Panc1 (cell line): ENCODE measurements at regions not wholly inside any gene's neighbourhood (a gene's known extent, or its start where the extent isn't known, plus 50 kb on each side); places are given as distances from the start of the nearest gene placed in this dataset.

ENCODE experiments used
- ATAC-seq: fragments of 200-7000 bp; cut with Tn5 transposase; 2 replicates; pipeline ENCODE4 v1.9.1; 2020; ENCODE audit warnings: mild to moderate bottlenecking, moderate library complexity
- BruUV-seq: library from RNA; stranded (reverse); fragments of 400-500 nt; replicated peaks from 2 replicates; lab custom pipeline; 2021; lab: Mats Ljungman, UMichigan
- CTCF ChIA-PET: fragments of 300-600 bp; sonication (Branson Sonifier 250); formaldehyde crosslinking; loops from one replicate; lab custom pipeline; 2022; ENCODE audit warnings: antibody characterized with exemption; lab: Charles Lee
- POLR2A ChIA-PET: fragments of 300-600 bp; sonication (Branson Sonifier 250); formaldehyde crosslinking; loops from one replicate; lab custom pipeline; 2022; ENCODE audit warnings: antibody characterized with exemption; lab: Charles Lee
- DNase-seq: peaks from one replicate; pipeline ENCODE4 v3.0.0-alpha.2; 2010; ENCODE audit warnings: low read depth, low spot score
- H3K27ac ChIP-seq: 2 replicates; pipeline ENCODE4 v1.5.1; 2011; ENCODE audit warnings: mild to moderate bottlenecking, low read length, inconsistent platforms
- H3K27me3 ChIP-seq: fragments of 200-500 bp; sonication (Bioruptor generic); 2 replicates; pipeline ENCODE4 v1.6.0; 2014; ENCODE audit warnings: low read length, inconsistent platforms; ENCODE audit not compliant: control insufficient read depth, insufficient read depth
- H3K36me3 ChIP-seq: fragments of 200-500 bp; sonication (Bioruptor generic); 2 replicates; pipeline ENCODE4 v1.5.1; 2014; ENCODE audit warnings: inconsistent platforms, mild to moderate bottlenecking, low read length, moderate library complexity; ENCODE audit not compliant: control insufficient read depth, insufficient read depth
- H3K4me1 ChIP-seq: 2 replicates; pipeline ENCODE4 v1.5.1; 2011; ENCODE audit warnings: inconsistent platforms, mild to moderate bottlenecking, low read length, moderate library complexity; ENCODE audit not compliant: control insufficient read depth, insufficient read depth
- H3K4me3 ChIP-seq, 2 experiments: 2 replicates each; pipeline ENCODE4 v1.5.1; 2011 to 2012; ENCODE audit warnings: low read depth in 2 of 2, low read length in 2 of 2, mild to moderate bottlenecking in 2 of 2, inconsistent platforms in 1 of 2, moderate library complexity in 1 of 2
- H3K9me3 ChIP-seq: fragments of 200-500 bp; sonication (Bioruptor generic); 2 replicates; pipeline ENCODE4 v1.5.1; 2014; ENCODE audit warnings: low read depth, mild to moderate bottlenecking, inconsistent platforms, low read length, moderate library complexity; ENCODE audit not compliant: control insufficient read depth, insufficient read depth
- CTCF ChIP-seq: fragments of 450-650 bp; IDR thresholded peaks from 2 replicates; pipeline ENCODE4 v1.5.1; 2017; ENCODE audit warnings: mild to moderate bottlenecking
- POLR2AphosphoS5 ChIP-seq: IDR thresholded peaks from 2 replicates; pipeline ENCODE4 v1.6.1; 2012; ENCODE audit warnings: mild to moderate bottlenecking, low read depth, low read length, moderate library complexity
- REST ChIP-seq, 2 experiments: IDR thresholded peaks; 2 replicates each; pipeline ENCODE4 v1.6.1; 2011 to 2012; ENCODE audit warnings: low read depth in 2 of 2, control low read depth in 1 of 2, low read length in 1 of 2, mild to moderate bottlenecking in 1 of 2, moderate library complexity in 1 of 2; ENCODE audit not compliant: insufficient read depth in 1 of 2
- SIN3A ChIP-seq: IDR thresholded peaks from 2 replicates; pipeline ENCODE4 v1.6.1; 2012; ENCODE audit warnings: low read depth, mild to moderate bottlenecking, low read length, moderate library complexity, borderline replicate concordance; ENCODE audit not compliant: insufficient read depth
- TCF7L2 ChIP-seq: IDR thresholded peaks from 2 replicates; pipeline ENCODE4 v1.6.1; 2011; ENCODE audit warnings: mild to moderate bottlenecking, low read depth, low read length, inconsistent platforms
- in situ Hi-C: cut with HindIII; loops from 2 replicates; pipeline ENCODE4 v1.10.0; 2016; ENCODE audit warnings: low sequenced_read_pairs, low pct_unique_long_range_greater_than_20kb
- intact Hi-C: fragments of 100-400 bp; cut with micrococcal nuclease; formaldehyde crosslinking; loops from one replicate; pipeline ENCODE4 v1.10.0; 2022; ENCODE audit not compliant: unreplicated experiment

GRCh38 chr4:163871078-163871477, 376.6 kb downstream of the TMA16 start:
- intact Hi-C loops (no loop called here), in situ Hi-C loops (no loop called here)
- DNase-seq (no peak), ATAC-seq (no peak)
- Histone ChIP-seq H3K27ac (no peak overlapping the region), H3K36me3 (no peaks in the 10 kb centered on the region; the same call in 1 of the 2 replicates), H3K27me3 (no peaks in the 10 kb centered on the region), H3K4me1 (no peaks in the 10 kb centered on the region), H3K4me3 (no peak overlapping the region), H3K9me3 (no peaks in the 10 kb centered on the region)
- ChIA-PET POLR2A (no interaction called here), CTCF (no interaction called here)
- TF ChIP-seq CTCF (no peak), REST (IDR thresholded peaks at IDR 0.05; ENCODE audit: insufficient read depth in 1 of 2, low read depth in 2 of 2, low read length in 1 of 2) (no peak), POLR2AphosphoS5 (no peak), SIN3A (no peak), TCF7L2 (no peak)
- no TSS peak for BruUV-seq

GRCh38 chr4:163875327-163875726, 380.8 kb downstream of the TMA16 start:
- no peaks in the 10 kb centered on the region for H3K4me1 ChIP-seq
- ChIA-PET POLR2A (no interaction called here), CTCF (no interaction called here)
- TF ChIP-seq POLR2AphosphoS5 (no peak), TCF7L2 (no peak), REST (IDR thresholded peaks at IDR 0.05; ENCODE audit: insufficient read depth in 1 of 2, low read depth in 2 of 2, low read length in 1 of 2) (no peak), SIN3A (no peak), CTCF (no peak)
- DNase-seq = no peak
- H3K27ac ChIP-seq = no peak overlapping the region
- no peaks in the 10 kb centered on the region for H3K9me3 ChIP-seq
- no peaks in the 10 kb centered on the region; the same call in 1 of the 2 replicates for H3K36me3 ChIP-seq
- no peaks in the 10 kb centered on the region for H3K27me3 ChIP-seq
- no TSS peak for BruUV-seq
- in situ Hi-C loops = no loop called here
- H3K4me3 ChIP-seq = no peak overlapping the region
- intact Hi-C loops = no loop called here
- ATAC-seq = no peak
